ENCODE measurements at regions not wholly inside any gene's neighbourhood (a gene's known extent, or its start where the extent isn't known, plus 50 kb on each side); places are given as distances from the start of the nearest gene placed in this dataset.
A peak's percentile ranks its signal among the peaks of the same experiment; 100 is the strongest.

- no peak overlapping the region for H3K9ac ChIP-seq (ENCODE audit: low read length)
- TF ChIP-seq CTCF (IDR thresholded peaks at IDR 0.05; ENCODE audit: insufficient read depth, low read depth, low read length) = no peak
- no peak for TF ChIP-seq EZH2 (IDR thresholded peaks at IDR 0.05; ENCODE audit: insufficient read depth, low read length)
These were observed 207.1 kb upstream of the HDAC9 start for GRCh38 chr7:18288322-18289037.

GRCh38 chr7:18289788-18290187 is 205.8 kb upstream of the HDAC9 start:
- Histone ChIP-seq H3K27me3 (ENCODE audit: insufficient read depth, low read length) (no peaks in the 10 kb centered on the region), H3K4me3 (ENCODE audit: insufficient read depth, low read depth, low read length) (no peak overlapping the region), H3K27ac (ENCODE audit: low read depth, low read length) (no peak overlapping the region), H3K4me2 (ENCODE audit: low read length) (no peak overlapping the region), H3K9ac (ENCODE audit: low read length) (no peak overlapping the region), H3K36me3 (ENCODE audit: insufficient read depth, low read length) (no peaks in the 10 kb centered on the region), H2AFZ (ENCODE audit: low read depth, low read length) (no peak overlapping the region), H3K4me1 (ENCODE audit: insufficient read depth, low read length) (no peaks in the 10 kb centered on the region), H3K79me2 (ENCODE audit: insufficient read depth, low read length) (no peaks in the 10 kb centered on the region), H4K20me1 (ENCODE audit: insufficient read depth, low read length) (no peaks in the 10 kb centered on the region), H3K9me3 (ENCODE audit: insufficient read depth, low read depth, low read length) (no peaks in the 10 kb centered on the region)
- no peaks in the 10 kb centered on the region for H3K9me3 Mint-ChIP-seq (ENCODE audit: unreplicated experiment)
- no peaks in the 10 kb centered on the region for H3K27me3 Mint-ChIP-seq (ENCODE audit: low read depth, unreplicated experiment)
- no peaks in the 10 kb centered on the region for H3K36me3 Mint-ChIP-seq (ENCODE audit: low read depth, unreplicated experiment)
- H3K4me3 Mint-ChIP-seq (ENCODE audit: unreplicated experiment) = no peak overlapping the region
- FAIRE-seq (no peak), DNase-seq (ENCODE audit: low read depth) (peak; percentile 4)
- H3K27ac Mint-ChIP-seq (ENCODE audit: unreplicated experiment) = no peak overlapping the region
- no peak for TF ChIP-seq EZH2 (IDR thresholded peaks at IDR 0.05; ENCODE audit: insufficient read depth, low read length)
- TF ChIP-seq CTCF (IDR thresholded peaks at IDR 0.05; ENCODE audit: insufficient read depth, low read depth, low read length) = no peak
- H3K4me1 Mint-ChIP-seq (ENCODE audit: low read depth, unreplicated experiment) = no peaks in the 10 kb centered on the region

More at GRCh38 chr7:18288322-18289037, 207.1 kb upstream of the HDAC9 start:
- H4K20me1 ChIP-seq (ENCODE audit: insufficient read depth, low read length) = no peaks in the 10 kb centered on the region
- H3K27me3 ChIP-seq (ENCODE audit: insufficient read depth, low read length) = no peaks in the 10 kb centered on the region
- no peak for FAIRE-seq
- no peaks in the 10 kb centered on the region for H3K79me2 ChIP-seq (ENCODE audit: insufficient read depth, low read length)
- no peaks in the 10 kb centered on the region for H3K36me3 ChIP-seq (ENCODE audit: insufficient read depth, low read length)
- no peak overlapping the region for H3K4me3 ChIP-seq (ENCODE audit: insufficient read depth, low read depth, low read length)
- Mint-ChIP-seq H3K27me3 (ENCODE audit: low read depth, unreplicated experiment) (no peaks in the 10 kb centered on the region), H3K9me3 (ENCODE audit: unreplicated experiment) (no peaks in the 10 kb centered on the region), H3K4me1 (ENCODE audit: low read depth, unreplicated experiment) (no peaks in the 10 kb centered on the region), H3K27ac (ENCODE audit: unreplicated experiment) (no peak overlapping the region), H3K4me3 (ENCODE audit: unreplicated experiment) (no peak overlapping the region), H3K36me3 (ENCODE audit: low read depth, unreplicated experiment) (no peaks in the 10 kb centered on the region)
- no peaks in the 10 kb centered on the region for H3K9me3 ChIP-seq (ENCODE audit: insufficient read depth, low read depth, low read length)
- H2AFZ ChIP-seq (ENCODE audit: low read depth, low read length) = no peak overlapping the region
- H3K4me1 ChIP-seq (ENCODE audit: insufficient read depth, low read length) = no peaks in the 10 kb centered on the region
- H3K4me2 ChIP-seq (ENCODE audit: low read length) = no peak overlapping the region
- H3K27ac ChIP-seq (ENCODE audit: low read depth, low read length) = no peak overlapping the region
- DNase-seq (ENCODE audit: low read depth) = no peak

GRCh38 chr7:18290223-18290622 is 205.3 kb upstream of the HDAC9 start:
- Histone ChIP-seq H3K9ac (ENCODE audit: low read length) (no peak overlapping the region), H3K4me2 (ENCODE audit: low read length) (no peak overlapping the region), H3K4me1 (ENCODE audit: insufficient read depth, low read length) (no peaks in the 10 kb centered on the region), H3K27ac (ENCODE audit: low read depth, low read length) (no peak overlapping the region), H3K4me3 (ENCODE audit: insufficient read depth, low read depth, low read length) (no peak overlapping the region), H3K36me3 (ENCODE audit: insufficient read depth, low read length) (no peaks in the 10 kb centered on the region), H4K20me1 (ENCODE audit: insufficient read depth, low read length) (no peaks in the 10 kb centered on the region), H2AFZ (ENCODE audit: low read depth, low read length) (no peak overlapping the region), H3K27me3 (ENCODE audit: insufficient read depth, low read length) (no peaks in the 10 kb centered on the region), H3K9me3 (ENCODE audit: insufficient read depth, low read depth, low read length) (no peaks in the 10 kb centered on the region), H3K79me2 (ENCODE audit: insufficient read depth, low read length) (no peaks in the 10 kb centered on the region)
- FAIRE-seq (no peak), DNase-seq (ENCODE audit: low read depth) (no peak)
- TF ChIP-seq EZH2 (IDR thresholded peaks at IDR 0.05; ENCODE audit: insufficient read depth, low read length) (no peak), CTCF (IDR thresholded peaks at IDR 0.05; ENCODE audit: insufficient read depth, low read depth, low read length) (no peak)
- Mint-ChIP-seq H3K27me3 (ENCODE audit: low read depth, unreplicated experiment) (no peaks in the 10 kb centered on the region), H3K27ac (ENCODE audit: unreplicated experiment) (no peak overlapping the region), H3K4me3 (ENCODE audit: unreplicated experiment) (no peak overlapping the region), H3K9me3 (ENCODE audit: unreplicated experiment) (no peaks in the 10 kb centered on the region), H3K36me3 (ENCODE audit: low read depth, unreplicated experiment) (no peaks in the 10 kb centered on the region), H3K4me1 (ENCODE audit: low read depth, unreplicated experiment) (no peaks in the 10 kb centered on the region)

All from astrocyte (in vitro differentiated cells and primary cell).